NCI-H2029 (cell line): ENCODE measurements at regions not wholly inside any gene's neighbourhood (a gene's known extent, or its start where the extent isn't known, plus 50 kb on each side); places are given as distances from the start of the nearest gene placed in this dataset.

Experiments
- DNase-seq: peaks from one replicate; lab custom pipeline; 2025; lab: John Stamatoyannopoulos, UW

DNA sequence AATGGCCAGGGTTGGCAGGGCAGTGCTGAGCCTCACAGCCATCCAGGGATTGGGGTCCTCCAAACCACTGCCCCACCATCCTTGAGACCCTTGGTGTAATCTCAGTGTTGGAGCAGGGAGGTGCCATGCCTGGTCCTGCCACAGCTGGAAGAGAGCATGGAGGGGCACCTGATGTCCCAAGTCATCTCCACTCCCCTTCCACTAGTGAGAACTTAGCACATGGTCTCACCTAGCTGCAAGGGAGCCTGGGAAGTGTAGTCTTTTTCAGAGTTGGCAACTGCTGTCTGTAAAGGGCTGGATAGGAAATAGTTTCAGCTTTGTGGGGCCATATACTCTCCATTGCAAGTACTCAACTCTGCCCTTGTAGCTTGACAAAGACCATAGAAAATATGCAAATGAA, 238.7 kb downstream of the RPS24 start:
- no peak for DNase-seq

DNA sequence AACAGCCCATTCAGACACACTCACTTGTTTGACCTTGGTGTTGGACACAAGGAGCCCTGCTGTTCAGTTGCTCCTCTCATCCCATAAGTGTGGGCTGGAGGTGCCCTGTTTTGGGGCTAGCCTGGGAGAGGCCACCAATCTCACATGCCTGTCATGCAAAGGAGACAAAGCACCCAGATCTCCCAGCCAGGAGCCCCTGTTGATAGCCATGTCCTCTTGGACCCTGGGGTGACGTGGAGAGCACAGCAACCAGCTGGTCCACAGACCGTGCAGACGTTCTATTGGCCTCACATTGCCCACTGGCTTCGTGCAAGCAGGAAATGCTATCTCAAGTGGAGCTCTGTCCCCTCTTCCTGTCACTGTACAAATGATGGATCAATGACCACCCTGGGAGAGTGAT, 240.8 kb downstream of the RPS24 start:
- no peak for DNase-seq

DNA sequence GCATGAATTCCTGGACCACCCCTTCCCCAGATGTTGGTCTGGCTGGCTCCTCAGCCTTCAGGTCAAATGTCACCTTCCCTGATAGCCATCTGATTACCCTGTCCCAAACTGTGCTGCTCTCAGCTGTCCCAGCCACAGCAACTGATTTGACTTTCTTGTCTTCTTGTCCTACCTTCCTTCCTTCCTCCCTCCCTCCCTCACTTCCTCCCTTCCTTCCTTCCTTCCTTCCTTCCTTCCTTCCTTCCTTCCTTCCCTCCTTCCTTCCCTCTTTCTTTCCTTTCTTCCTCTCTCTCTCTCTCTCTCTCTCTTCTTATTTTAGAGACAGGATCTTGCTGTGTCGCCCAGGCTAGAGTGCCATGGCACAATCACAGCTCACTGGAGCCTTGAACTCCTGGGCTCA, 242.5 kb downstream of the RPS24 start:
- DNase-seq: no peak

DNA sequence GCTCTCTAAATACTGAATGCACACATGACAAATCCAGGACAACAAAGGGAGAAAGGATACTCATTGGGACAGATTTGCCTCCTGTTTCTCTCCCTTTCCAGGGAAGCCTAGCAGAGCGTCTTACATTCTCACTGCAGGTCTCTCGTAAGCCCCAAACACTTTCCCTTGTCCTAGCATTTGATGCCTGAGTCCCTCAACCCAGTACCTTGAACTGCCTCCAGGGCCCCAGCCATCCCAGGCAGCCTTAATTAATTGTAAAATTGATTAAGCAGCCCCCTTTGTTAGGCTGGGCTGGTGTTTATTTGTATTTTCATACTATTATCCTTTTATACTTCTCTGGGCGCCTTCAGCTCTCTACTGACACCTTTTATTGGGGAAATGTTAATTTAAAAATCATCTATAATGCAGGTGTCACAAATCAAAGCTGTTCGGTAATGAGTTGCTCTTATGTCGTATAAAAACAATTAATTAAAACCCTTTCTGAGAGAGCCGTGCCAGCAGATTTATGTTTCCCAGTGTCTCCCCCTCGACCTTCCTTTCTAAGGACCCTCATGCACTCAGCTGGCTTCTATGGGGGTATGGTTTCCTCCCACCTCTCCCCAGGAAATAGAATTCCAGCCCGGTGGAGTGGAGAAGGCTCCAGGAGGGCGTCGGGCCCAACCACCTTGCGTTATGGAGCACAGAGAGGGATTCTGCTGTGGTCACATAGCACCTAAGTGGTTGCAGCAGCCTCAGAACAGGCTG, 243.8 kb downstream of the RPS24 start:
- DNase-seq: no peak

DNA sequence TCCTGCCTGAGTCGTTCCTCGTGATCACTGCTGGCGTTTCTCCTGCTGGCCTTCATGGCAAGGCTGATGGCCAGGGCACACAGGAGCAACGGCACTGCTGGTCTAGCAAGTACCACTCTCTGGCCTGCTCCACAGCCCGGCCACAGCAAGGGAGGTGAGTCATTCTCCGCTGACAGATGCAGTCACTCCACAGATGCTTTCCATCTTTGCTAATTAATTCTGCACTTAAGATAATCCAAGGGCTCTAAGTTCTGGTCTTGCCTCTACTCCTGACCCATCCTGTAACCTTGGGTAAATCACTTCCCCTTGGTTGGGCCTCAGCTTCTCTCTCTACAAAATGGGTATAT, 244.4 kb downstream of the RPS24 start:
- DNase-seq: no peak

DNA sequence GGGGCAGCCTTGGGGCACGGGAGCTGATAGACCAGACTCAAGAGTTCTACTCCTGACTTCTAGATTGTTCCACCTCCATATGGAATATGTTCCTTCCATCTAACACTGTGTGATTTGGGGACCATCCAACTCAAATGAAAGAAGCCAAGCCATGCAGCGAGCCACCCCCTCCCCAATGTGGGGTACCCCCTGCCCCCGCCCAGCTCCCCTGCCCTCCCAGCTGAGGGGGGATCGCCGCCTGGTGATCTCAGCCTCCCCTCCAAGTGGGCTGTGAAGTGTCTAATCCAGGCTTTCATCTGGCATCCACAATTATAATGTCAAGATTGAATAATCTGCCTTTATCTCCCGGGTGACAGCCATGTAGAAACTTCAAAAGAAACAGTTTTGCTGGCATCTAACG, 246.1 kb downstream of the RPS24 start:
- DNase-seq: no peak

DNA sequence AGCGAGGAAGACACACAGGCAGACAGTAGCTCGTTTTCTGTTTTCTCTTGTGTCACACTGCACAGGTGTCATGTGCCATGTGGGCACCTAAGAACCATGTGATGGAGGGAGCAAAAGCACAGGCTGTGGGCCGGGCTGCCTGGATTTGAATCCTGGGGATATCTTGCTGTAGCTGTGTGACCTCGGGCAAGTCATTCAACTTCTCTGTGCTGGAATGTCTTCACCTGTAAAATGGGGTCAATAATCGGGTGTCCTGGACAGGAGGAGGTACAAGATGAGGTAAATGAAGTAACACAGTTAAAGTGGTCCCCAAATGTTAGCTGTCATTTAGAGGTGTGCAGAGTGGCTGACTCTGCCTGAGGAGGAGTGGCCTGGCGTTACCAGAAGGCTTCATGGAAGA, 246.9 kb downstream of the RPS24 start:
- no peak for DNase-seq

DNA sequence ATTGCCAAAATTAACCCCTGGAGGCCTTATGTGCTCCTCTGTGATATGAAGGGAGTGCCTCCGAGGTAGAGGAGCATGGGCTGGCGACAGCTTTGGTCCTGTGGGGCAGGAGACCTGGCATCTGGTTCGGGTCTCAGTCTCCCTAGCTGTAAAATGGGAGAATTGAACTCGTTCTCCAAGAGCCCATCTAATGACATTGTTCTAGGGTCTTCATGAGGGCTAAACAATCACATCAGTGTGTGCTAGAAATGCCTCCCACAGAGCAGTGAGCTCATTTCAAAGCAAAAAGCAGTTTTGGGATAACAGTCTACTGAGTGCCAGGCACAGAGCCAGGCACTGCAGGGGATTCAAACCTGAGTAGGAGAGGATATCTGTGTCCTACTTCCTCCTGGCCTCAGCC, 248.0 kb downstream of the RPS24 start:
- DNase-seq: no peak

DNA sequence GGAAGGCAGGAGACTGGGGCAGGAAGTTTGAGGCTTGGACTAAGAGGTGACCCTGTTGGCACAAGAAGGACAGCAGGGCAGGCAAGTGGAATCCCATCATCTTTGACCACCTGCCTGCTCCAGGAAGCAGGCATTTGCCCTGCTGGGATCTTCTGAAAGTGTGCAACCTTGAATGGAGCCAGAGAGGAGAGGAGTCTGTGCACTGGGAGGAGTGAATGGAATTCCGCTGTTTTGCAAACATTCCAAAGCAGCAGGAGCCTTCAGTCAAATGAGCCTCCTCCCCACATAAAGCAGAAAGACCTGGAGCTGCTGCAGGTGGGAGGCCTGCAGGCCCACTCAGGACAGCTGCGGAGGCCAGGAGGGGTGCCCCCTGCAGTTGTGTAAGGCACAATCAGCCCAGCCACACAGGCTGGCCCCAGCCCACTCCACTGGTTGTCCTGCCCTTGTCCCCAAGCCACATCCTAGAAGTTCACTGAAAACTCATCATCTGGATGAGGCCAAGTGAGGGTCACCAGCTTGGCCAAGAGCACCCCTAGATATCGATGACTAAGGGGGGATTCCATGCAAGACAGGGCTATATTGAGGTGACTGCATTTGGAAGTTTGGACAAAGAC, 249.5 kb downstream of the RPS24 start:
- no peak for DNase-seq

DNA sequence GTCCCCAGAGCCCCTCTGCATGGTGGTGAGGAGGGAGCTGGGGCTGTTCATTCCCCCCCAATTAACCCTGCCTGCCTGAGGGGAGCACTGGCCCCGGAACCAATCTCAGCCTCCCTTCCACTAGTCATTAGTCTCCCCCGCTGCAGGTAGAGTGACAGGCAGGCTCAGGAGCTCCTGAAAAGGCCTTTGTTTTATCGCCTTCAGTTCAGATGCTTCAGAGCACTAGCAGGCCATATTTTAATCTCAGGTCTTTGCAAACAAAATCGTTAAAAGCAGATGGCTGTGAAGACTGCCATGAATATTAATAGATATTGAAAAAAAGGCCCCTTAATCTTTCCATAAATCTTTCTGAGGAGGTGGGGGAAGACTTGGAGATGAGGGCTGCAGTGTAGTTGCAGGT, 250.7 kb downstream of the RPS24 start:
- no peak for DNase-seq

DNA sequence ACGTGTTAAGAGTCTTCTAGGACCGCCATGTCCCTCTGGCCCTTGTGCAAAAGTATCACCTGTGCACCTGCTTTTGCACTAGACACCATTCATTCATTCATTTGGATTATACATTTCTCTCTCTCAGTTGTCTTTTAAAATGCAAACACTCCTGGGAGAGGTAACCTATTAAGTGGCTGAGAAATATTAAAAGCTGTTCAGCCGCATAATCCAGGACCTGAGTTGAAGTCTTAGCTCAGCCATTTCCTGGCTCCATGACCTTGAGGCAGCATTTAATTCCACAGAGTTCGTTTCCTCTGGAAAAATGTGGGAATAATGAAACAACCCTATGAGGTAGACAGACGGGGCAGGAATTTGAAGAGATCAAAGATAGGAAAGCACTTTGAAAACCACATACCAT, 251.6 kb downstream of the RPS24 start:
- no peak for DNase-seq

DNA sequence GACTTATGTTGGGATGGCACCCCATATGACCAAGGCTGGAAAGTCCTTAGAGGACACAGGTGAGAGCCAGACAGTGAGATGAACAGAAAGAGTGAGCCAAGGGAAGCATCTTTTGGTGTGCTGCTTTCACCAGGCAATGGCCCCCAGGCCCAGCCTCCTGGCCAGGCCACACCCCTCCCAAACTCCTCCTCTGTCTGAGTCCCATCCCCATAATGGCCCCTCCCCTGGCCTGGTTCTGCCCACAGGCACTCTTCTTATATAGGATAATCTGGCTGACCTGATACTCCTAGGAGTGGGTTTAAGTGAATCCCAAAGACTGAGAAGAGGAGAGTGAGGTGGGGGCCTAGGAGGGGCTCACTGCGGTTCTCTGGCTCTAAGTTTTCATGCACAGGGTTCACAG, 252.5 kb downstream of the RPS24 start:
- DNase-seq: no peak

DNA sequence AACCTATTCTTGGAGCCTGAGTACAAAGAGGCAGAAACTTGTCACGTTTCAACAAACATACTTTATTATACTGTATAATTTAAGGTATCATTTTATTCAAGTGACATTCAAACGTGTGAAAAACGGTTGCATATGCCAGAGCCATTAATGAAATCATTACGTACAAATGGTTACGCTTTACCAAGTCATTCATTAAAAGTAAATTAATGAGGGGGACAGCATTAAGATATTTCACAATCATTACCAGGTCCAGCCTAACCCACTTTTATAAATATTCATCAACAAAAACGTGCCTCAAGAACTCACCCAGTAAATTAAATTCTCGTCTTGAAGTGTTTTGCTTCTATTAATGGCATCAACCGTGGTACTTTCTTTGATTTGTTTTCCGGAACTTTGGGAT, 253.0 kb downstream of the RPS24 start:
- DNase-seq: no peak

DNA sequence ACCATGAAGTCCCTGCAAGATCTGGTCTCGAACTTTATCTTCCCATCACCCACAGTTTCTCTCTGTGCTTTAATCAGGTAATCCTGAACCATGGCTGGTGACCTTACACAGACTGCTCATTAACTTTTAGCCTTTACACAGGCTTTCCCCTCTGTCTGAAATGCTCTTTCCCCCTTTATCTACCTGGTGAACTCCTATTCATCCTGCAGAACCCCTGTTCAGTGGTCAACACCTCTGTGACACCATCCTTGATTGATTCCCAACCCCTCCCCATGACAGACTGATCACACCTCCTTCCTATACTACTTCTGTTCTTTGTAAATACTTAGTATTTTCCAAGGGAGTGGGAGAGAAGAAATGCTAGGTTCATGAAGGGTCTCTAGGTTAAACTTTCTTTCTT, 254.0 kb downstream of the RPS24 start:
- no peak for DNase-seq

DNA sequence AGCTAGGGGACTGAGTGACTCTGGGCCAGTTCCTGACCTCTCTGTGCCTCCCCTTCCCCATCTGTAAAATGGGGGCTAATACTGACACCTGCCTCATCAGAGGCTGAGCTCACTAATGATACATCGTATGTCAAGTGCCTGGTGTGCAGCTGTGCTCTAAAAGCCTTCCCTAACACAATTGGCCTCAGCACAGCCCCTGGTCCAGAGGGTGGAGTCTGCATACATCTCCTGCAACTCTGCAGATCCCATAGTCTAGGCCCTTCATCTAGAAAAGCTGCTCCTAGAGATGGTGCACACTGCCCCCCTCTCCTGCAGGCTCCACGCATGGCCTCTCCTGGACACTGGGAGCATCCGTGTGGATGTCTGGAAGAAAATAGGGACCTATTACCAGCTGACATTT, 255.0 kb downstream of the RPS24 start:
- no peak for DNase-seq

DNA sequence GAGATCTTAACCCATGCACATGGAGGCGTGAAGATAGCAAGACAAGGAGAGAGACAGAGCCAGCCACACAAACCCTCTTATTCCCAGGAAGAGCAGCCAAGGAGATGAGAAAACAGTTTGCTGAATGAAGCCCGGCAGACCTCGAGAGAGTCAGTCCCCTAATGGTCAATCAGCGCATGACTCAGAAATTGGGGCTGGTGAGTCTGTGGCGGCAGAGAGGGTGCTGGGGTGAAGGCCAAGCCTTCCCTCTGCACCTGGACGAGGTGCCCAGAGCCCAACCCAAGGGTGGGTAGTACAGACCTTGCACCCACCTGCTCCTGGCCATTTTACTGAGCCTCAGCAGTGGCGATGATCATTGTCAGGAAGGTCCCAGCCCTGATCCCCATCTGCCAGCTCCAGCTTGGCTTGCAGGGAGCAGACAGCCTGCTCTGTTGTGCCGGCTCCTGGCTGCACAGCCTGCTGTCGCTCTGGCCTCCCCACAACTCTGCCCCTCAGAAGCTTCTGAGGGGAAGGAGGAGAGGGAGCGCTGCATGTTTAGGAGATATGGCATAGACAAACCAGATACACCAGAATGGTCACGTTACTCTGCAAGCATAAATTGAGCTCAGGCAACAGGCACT, 256.6 kb downstream of the RPS24 start:
- DNase-seq: no peak

DNA sequence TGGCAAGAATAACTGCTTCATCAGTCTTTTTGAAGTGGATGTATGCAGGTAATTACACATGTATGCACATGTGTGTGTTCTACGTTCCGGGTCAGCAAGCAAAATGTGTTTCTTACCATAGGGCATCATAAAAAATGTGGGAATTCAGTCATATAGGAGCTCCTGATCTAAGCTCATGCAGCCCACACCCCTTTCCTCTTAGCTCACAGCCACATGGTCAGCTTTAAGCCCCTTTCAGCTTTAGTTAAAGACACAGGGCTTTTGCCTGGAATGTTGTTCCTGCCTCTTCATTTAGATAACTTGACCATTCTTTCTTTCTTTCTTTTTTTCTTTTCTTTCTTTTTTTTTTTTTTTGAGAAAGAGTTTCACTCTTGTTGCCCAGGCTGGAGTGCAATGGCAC, 258.1 kb downstream of the RPS24 start:
- no peak for DNase-seq

DNA sequence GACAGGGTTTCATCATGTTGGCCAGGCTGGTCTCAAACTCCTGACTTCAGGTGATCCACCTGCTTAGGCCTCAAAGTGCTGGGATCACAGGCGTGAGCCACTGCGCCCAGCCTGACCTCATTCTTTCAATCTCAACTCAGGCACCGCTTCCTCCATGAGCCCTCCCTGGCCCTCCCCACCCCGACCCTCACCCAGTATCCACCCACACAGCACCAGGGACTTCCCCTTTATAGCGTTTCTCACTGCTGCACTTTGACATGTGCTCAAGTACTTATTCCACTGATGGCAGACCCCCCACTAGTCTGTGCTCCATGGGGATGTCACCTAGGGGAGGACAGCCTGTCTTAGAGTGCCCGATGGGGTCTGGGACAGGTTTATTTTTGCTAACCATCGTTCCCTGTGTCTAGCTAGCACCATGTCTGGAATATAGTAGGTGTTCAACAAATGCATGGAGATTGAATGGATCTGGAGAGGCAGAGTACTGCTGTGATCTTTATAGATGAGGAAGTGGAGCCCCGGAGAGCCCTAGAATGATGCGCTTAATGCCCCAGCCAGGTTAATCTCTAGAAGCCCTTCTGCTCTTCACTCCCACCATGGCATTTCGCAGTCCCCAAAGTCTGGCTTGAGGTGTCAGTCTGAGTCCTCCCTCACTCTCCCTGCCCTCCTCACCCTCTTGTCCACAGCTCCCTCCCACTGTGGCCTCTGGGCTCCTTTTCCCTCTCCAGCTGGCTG, 258.8 kb downstream of the RPS24 start:
- DNase-seq: no peak

DNA sequence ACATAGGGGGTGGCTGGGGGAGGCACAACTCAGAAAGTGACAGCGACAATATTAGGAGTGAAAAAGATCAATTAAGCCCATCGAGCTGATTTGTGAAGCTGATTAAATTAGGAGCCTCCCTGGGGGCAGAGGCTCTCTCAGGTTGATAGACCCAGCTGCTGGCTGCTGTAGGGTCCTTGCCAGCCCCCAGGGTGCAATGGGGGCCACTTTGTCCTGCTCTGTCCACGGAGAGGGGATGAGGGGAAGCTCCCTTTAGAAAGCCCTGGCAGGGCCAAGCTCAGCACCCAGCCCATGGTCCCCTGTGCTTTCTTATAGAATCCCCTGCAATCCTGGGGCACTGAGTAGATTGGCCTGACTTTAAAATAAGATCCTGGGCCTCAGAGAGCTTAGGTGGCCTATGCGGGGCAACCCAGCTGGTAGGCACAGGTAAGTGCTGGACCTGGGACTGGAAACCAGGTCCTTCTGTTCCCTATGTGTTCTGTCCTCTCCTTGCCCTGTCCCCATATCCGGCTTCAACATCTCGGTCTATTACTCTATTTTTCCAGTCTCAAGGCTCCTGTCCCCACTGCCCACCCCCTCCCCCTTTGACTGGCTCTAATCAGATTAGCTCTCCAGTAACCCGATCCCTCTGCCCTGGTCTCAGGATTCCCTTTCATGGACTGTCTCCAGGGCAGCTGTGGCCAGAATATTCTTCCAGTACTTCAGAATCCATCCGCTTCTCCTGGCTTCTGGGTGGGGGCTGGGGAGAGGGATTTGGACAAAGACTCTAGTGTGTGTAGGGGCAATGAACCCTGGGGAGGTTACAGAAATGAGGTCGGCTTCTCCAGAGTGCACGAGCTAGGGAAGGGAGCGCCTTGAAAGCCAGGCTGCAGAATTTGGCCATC, 259.6 kb downstream of the RPS24 start:
- peak; percentile 18 for DNase-seq

DNA sequence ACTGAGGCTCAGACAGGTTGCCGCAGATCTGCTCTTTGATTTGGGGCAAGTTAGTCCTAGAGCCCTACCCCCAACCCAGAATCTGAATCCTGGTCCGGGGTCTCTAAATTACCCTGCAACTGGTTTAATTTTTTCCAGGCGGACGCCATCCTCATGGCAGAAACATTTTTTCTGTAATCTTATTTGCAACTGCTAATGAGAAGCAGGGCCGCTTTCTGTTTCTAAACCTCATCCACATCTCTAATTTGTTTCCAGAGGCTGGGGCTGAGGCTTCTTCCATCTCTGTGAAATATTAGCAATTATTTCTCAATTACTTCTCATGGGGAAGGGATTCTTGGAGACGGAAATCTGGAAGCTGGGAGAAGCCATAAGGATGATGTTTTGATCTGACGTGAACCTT, 261.6 kb downstream of the RPS24 start:
- DNase-seq: no peak

DNA sequence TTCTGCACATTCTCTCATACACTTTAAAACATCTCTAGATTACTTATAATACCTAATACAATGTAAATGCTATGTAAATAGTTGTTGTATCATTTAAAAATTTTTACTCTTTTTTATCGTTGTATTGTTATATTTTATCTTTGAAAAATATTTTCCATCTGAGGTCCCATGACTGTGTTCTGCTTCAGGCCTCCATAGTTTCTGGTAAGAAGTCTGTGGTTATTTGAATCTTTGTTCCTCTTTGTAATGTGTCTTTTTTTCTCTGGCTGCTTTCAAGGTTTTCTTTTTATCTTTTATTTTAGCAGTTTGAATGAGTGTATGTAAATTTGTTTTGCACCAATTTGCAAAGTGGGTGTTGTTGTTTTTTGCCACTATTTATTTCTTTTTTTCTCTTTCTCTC, 263.1 kb downstream of the RPS24 start:
- no peak for DNase-seq

DNA sequence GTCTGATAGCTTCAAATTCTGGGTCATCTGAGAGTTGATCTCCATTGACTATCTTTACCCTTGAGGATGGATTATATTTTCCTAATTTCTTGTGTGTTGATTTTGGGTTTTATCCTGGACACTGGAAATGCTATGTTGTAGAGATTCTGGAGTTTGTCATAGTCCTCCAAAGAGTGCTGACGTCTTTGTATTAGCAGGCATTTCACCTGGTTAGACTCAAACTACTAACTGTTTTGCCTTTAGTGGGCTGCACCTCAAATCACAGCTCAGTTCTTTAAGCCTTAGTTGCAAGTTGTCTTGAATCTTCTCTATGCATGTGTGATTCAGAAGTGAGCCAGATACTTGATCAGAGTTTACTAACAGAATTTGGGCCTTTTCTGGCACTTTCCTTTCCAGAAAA, 264.3 kb downstream of the RPS24 start:
- no peak for DNase-seq
